Nucleus accumbens (tissue), 56 donors: ENCODE measurements at regions not wholly inside any gene's neighbourhood (a gene's known extent, or its start where the extent isn't known, plus 50 kb on each side); places are given as distances from the start of the nearest gene placed in this dataset.
"Not testable (repeated sequence)": the region's sequence is repeated elsewhere in the genome, so short reads cannot be mapped to it uniquely, and the experiment has no call there.

Source experiments
- DNase-seq, 56 donors: peaks; one replicate each; lab custom pipeline; 2025; lab: John Stamatoyannopoulos, UW

DNA sequence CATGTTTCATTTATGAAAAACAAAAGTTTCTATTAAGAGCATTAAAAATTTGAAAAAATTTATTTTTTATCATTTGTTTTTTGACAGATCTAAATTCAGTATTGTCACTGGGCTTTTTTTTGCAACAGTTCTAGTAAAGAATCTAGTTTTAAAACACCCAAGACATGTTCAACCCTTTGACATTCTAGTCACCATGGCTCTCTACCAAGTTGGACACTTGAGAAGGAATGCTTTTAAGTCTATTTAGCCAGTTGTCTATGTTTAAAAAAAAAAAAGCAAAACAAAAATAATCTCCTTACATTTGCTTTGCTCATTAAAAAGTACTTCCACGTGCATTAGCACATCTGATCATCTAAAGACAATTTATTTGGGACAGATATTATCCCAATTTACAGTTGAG lies 417.5 kb downstream of the RSL24D1 start:
- no peak for DNase-seq

DNA sequence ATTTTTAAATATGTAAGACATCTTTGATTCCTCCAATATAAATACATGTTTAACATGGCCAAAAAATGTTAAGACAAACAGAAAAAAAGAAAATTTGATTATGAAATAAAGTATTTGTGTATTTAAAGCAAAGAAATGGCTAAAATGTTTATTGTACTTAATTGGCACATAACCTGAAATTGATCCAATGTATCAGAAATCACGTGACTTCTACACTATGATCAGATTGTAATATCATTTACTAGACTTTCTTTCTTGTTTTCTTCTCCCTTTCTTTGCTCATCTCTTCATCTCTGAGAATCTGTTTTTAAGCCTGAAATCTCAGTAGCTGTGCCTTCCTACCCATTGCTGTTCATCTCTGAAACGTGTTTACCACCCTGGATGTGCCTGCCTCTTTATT lies 420.3 kb downstream of the RSL24D1 start:
- DNase-seq = no peak

DNA sequence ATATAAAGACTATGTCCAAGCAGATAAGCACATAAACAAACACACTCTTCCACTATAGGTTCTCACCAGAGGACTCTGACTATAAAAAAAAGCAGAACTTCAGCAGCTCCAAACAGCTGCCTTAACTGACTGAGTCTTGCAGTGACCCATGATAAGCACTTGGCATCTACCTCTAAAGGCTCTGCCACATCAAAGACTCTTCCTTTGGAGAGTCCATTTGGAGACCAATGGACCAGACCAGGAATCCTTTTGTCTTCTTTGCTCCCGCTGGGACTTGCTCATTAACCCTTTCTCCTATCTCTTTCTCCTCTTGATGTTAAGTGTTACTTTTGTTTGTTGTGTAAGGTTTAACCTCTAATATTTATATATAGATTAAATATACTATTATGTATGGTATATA lies 424.1 kb downstream of the RSL24D1 start:
- no peak for DNase-seq

DNA sequence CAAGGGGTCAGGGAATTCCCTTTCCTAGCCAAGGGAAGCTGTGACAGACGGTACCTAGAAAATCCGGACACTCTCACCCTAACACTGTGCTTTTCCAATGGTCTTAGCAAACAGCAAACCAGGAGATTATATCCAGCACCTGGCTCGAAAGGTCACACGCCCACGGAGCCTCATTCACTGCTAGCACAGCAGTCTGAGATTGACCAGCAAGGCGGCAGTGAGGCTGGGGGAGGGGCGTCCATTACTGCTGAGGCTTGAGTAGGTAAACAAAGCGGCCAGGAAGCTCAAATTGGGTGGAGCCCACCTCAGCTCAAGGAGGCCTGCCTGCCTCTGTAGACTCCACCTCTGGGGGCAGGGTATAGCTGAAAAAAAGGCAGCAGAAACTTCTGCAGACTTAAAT lies 447.3 kb downstream of the RSL24D1 start:
- DNase-seq = not testable (repeated sequence)

DNA sequence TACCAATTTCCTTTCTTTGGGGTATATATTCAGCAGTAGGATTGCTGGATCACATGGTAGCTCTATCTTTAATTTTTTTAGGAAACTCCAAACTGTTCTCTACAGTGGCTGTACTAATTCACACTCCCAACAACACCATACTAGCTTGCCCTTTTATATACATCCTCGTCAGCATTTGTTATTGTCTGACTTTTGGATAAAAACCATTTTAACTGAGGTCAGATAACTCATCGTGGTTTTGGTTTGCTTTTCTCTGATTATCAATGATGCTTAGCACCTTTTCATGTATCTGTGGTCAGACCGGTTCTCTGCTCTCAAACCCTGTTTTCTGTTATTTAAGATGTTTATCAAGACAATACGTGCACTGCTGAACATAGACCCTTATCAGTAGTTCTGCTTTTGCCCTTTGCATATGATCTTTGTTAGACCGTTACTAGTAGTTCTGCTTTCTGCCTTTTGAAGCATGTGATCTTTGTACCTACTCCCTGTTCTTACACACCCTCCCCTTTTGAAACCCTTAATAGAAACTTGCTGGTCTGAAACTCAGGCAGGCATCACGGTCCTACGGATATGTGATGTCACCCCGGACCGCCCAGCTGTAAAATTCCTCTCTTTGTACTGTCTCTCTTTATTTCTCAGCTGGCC lies 474.3 kb downstream of the RSL24D1 start:
- DNase-seq = no peak

DNA sequence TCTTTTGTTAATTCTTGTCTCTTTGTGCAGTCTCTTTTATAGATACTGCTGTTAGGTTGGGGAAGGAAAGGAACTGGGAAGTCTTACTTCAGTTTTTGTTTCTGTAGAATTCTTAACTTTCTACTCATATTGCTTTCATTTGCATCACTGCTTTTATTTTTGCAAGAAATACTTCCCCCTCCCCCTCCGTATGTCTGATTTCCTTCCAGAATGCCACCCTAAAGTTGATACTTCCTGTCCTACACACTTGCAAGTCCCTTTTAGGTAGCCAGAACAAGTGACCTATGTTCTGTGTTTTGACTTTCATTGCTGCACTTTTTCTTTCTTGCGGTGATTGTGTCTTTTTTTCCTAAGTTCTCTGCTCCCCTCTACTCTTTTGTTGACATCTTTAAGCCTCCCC lies 477.4 kb downstream of the RSL24D1 start:
- DNase-seq = no peak

DNA sequence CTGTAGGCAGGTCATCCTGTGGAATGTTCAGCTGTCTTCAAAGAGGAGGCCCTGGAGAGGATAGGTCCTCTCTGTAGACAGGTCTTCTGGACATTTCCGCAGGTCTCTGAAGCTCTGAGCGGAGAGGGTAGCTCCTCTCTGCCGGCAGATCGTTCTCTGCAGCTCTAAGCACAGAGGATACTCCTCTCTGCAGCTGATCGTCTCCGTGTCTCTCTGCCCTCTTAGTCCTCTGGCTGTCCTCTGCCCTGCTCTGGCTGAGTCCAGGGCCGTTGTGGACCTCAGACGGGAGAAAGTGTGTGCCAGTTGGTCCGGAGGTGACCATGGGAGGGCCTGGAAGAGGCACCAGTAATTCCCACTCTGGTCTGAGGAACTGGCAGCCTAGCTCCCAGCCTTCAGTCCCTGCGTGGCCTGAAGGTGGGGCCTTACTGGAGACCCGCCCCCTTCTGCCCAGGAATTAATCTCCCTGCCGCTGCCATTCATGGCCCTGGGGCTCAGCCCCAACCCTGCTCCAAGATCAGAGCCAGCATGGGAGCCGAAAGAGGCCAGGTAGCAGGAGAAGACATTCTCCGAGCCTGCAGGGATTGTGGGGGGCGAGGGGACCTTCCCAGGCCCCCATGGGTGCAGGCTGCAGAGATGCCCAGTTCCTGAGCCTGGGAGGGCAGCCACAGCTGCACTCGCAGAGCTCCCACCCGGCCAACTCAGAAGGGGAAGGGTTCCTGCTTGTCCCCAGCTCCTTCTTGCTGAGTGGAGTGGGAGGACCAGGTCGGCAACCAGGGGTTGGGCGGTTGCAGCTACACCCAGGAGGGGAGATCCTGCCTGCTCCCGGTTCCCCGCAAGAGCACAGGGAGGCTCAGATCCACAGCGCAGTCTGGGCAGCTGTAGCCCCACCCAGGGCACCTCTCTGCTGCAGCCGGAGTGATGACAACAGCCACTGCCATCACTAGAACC lies 488.7 kb downstream of the RSL24D1 start:
- DNase-seq = no peak

DNA sequence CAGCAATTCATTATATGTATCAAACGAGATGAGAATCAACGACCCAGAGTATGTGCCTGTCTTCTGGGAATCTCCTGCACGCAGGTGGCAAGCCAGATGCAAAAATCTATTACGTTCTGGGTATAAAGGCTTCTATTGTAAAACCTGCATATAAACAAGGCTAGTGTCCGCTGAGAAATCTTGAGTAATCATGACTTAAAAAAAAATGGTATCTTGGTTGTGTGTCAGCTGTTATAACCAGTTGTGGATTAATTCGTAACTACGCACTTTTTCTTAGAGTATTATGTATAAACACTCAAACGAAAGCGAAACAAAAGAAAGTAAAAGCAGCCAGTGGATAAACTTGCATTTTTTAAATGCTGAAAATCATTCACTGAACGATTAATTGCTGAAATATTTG lies 509.1 kb downstream of the RSL24D1 start:
- no peak for DNase-seq
